NCI-H1930 (cell line): ENCODE measurements at regions not wholly inside any gene's neighbourhood (a gene's known extent, or its start where the extent isn't known, plus 50 kb on each side); places are given as distances from the start of the nearest gene placed in this dataset.
"Not testable (repeated sequence)": the region's sequence is repeated elsewhere in the genome, so short reads cannot be mapped to it uniquely, and the experiment has no call there.

ENCODE experiments used
- DNase-seq, 2 experiments: peaks; one replicate each; lab custom pipeline; 2025; lab: John Stamatoyannopoulos, UW

DNA sequence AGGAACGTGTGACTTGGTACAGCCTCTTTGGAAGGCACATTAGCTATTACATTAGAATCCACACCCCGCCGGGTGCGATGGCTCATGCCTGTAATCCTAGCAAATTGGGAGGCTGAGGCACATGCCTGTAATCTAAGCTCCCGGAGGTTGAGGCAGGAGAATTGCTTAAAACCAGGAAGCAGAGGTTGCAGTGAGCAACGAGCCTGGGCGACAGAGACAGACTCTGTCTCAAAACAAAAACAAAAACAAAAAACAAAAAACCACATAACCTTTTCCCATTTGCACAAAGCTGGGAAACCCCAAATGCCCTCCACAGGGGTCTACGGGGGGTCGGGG, 82.7 kb upstream of the METTL9 start:
- DNase-seq = not testable (repeated sequence)

DNA sequence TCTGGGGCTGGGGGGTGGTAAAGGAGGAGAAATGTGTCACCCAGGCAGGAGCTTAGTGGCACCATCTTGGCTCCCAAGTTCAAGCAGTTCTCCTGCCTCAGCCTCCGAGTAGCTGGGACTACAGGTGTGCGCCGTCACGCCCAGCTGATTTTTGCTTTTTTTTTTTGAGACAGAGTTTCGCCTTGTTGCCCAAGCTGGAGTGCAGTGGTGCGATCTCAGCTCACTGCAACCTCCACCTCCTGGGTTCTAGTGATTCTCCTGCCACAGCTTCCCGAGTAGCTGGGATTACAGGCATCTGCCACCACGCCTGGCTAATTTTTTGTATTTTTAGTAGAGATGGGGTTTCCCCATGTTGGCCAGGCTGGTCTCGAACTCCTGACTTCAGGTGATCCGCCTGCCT, 82.1 kb upstream of the METTL9 start:
- not testable (repeated sequence) for DNase-seq

DNA sequence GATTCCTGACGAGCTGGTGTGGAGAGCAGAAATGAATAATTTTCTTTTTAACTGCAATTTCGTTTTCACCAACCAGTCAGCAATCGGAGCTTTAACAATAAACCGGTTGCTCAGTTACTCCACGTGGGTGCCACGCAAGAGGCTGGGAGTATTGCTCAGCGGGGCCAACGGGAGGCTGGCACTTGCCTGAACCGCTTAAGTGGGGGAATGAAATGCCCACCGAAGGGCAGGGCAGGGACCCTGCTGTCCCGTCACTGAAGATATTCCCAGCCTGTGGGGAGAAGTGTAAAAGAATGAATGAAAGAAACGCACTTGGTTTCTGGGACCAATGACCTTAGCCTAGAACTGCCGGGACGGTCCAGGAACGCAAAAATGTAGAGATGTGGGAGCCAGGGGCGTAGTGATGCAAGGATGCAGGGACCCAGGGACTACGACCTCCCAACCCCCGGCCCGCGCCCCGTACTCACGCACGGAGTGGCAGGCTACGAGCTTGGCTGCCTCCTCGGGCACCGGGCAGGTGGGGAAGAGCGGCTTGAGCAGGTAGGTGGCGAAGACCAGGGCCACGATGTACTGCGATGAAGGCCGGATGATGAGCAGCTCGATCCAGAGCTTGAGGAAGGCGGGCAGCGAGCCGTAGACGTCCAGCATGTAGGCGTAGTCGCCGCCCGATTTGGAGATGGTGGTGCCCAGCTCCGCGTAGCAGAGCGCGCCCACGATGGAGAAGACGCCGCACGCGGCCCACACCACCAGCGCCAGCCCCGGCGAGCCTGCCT, 79.8 kb upstream of the METTL9 start:
- not testable (repeated sequence) for DNase-seq

DNA sequence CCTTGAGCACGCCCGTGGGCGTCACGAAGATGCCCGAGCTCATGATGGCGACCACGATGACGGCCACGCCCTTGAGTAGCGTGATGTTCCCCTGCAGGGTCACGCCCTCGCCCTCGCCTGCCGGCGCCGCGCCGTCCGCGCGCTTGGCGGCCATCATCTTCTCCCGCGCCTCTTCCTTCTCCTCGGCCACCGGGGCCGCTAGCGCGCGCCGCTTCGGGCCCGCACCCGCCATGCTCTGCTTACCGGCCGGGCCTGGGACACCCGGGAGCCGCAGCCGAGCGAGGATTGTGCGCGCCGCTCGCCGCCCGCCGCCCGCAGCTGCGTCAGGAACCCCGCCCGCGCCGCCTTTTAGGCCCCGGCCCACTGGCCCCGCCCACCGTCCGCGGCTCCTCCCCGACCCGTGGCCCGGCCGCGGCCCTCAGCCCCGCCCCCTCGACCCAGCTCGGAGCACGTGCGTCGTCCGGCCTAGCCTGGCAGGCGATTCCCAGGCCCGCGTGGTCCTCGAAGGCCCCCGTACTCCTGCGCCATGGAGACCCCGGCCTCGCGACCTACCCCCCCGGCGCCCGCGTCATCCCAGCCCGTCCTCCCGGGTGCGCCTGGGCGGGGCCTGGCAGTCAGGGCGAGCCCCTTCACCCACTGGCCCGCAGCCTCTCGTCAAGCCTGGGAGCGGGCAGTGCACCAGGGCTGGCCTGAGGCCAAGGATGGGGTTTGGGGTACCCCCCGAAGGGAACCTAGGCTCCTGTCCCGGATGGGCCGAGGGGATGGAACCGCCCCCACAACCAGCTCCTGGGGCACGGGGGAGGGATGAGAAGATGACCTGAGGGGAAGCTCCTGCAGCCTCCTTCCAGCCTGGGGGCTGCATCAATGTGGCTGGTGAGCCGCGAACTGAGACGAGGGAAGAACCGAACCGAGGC, 79.0 kb upstream of the METTL9 start:
- DNase-seq = peak; percentile 99

DNA sequence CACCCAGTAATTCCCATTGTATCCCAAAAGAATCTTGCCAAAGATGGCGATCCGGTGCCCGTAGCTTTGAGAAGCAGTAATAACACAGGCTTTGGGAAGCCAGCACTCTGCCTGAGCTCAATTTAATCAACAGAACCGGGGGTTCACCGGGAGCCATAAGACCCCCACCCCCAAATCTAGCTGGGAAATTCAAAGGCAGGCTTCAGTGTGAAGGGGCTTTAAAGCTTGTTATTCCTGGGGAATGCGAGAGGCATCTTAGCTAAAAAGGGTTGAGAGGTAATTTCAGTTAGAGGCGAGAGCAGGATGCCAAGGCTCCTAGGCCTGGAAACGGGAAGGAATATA, 78.4 kb upstream of the METTL9 start:
- DNase-seq = not testable (repeated sequence)

DNA sequence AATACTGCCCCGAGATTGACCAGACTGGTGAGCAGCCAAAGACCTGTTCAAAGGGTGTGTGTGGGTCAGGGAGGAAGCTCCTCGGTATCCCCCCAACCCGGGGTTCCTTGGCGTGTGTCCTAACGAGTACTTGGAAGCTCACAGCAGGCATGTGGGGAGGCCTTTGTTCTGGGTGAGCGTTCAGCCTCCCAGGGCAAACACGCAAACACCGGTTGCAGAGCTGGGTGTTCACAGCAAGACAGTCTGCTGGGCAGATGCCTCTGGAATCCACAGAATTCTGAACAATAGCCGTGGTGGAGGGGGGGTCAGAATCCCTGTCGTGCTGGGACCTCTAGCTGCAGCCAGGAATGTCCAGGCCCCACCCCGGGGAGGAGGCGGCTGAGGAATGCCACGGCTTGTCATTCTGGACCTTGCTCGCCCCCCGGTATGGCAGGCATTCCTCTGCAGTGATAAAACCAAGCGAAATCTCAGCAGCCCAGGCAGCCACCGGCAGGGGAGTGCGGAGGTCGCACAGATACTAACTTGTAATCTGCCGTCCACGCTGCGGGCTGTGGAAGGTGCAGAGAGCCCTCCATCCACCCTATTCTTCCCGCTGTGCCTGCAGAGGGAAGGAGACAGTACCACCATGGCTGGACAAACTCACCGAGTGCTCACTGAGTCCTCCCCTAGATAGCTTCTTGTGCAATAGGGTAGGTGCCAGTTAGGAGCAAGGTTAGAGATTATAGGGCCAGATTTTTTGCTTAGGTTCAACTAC, 77.8 kb upstream of the METTL9 start:
- not testable (repeated sequence) for DNase-seq

DNA sequence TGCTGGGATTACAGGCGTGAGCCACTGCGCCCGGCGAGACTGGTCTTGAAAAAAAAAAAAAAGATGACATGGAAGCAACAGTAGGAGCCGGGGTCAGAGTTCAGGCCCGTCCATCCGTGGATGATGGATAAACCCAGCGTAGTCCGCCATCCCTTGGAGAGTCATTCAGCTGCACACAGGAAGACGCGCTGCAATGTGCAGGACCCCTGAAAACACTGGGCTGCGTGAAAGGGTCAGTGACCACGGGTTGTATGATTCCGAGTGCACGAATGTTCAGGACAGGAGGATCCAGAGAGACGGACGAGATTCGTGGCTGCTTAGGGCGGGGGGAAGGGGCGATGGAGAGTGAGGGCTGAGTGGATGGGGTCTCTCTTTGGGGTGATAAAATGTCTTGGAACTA, 76.5 kb upstream of the METTL9 start:
- DNase-seq = not testable (repeated sequence)

DNA sequence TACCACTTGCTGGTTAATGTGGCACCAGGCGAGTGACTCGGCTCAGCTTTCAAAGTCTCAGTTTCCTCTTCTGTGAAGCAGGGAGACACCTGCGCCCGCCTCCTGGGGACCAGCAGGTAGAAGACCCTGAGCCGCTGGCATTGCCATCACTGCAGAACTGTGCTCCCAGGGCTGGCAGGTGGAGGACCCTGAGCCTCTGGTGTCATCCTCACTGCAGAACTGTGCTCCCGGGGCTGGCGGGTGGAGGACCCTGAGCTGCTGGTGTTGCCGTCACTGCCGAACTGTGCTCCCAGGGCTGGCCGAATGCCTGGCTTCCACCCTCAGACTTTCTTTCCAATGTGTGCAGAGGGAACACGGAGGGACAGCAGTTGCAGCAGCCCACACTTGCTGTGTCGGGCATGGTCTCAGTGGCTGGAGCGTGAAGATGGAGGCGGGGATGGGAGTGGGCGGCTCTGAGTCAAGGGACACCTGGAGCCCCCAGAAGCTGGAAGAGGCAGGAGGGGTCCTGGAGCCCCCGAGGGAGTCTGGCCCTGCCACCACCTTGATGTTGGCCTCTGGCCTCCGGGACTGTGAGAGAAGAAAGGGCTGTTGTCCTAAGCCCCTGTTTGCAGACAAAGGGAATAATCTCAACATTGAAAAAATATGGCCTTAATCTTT, 75.8 kb upstream of the METTL9 start:
- no peak for DNase-seq

DNA sequence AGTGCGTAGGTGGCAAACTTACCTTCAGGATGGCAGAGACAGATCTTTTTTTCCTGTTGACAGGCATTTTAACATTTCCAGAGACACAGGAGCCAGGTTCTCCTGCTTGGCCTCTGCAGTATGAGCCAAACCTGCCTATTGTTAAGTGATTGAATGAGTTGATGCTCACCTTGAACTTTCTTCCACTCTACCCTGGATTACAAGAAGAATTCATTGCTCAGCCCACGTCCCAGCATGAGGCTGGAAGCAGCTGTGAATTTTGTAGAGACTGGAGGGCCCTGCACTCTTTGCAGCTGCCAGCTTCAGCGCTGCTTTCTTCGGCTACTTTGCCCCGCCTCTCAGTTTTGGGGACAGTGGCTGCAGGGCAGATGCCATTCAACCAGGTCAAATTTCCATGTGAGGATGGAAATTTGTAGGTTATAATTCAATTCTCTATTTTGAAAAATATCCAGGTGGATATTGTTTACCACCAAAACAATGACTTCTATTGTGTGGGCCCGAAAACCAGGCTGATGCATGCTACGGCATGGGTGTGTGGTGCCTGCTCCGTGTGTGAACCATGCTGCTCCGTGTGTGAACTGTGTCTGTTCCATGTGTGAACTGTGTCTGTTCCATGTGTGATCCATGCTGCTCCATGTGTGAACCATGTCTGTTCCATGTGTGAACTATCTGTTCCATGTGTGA, 75.2 kb upstream of the METTL9 start:
- no peak for DNase-seq

DNA sequence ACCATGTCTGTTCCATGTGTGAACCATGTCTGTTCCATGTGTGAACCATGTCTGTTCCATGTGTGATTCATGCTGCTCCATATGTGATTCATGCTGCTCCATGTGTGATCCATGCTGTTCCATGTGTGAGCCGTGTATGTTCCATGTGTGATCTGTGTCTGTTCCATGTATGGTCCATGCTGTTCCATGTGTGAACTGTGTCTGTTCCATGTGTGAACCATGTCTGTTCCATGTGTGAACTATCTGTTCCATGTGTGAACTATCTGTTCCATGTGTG, 74.7 kb upstream of the METTL9 start:
- not testable (repeated sequence) for DNase-seq

DNA sequence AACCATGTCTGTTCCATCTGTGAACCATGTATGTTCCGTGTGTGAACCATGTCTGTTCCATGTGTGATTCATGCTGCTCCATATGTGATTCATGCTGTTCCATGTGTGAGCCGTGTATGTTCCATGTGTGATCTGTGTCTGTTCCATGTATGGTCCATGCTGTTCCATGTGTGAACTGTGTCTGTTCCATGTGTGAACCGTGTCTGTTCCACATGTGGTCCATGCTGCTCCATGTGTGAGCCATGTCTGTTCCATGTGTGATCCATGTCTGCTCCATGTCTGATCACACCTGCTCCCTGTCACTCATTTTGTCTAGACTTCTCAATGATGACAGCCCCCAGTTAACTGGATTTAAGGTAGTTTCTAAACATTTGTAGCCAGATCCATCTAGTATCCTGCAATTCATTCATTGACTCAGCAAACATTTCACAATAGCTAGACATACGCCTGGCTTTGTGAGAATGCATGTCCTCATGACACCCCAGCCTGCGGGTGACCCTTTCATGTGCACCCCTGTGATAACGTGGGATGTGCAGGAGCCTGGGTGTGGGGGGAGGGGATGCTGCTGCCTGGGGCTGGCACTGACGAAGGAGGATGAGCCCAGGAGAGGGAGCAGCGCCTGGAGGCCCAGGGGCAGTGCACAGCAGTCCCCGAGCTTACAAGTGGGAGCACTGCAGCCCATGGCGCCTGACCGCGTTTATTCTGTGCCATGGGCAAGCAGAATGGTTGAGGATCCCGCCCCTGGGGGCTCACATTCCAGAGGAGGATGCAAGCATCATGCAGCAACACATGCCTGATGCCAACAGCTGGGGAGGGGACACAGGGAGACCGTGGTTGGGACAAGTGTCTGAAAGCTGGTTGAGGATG, 74.1 kb upstream of the METTL9 start:
- not testable (repeated sequence) for DNase-seq

DNA sequence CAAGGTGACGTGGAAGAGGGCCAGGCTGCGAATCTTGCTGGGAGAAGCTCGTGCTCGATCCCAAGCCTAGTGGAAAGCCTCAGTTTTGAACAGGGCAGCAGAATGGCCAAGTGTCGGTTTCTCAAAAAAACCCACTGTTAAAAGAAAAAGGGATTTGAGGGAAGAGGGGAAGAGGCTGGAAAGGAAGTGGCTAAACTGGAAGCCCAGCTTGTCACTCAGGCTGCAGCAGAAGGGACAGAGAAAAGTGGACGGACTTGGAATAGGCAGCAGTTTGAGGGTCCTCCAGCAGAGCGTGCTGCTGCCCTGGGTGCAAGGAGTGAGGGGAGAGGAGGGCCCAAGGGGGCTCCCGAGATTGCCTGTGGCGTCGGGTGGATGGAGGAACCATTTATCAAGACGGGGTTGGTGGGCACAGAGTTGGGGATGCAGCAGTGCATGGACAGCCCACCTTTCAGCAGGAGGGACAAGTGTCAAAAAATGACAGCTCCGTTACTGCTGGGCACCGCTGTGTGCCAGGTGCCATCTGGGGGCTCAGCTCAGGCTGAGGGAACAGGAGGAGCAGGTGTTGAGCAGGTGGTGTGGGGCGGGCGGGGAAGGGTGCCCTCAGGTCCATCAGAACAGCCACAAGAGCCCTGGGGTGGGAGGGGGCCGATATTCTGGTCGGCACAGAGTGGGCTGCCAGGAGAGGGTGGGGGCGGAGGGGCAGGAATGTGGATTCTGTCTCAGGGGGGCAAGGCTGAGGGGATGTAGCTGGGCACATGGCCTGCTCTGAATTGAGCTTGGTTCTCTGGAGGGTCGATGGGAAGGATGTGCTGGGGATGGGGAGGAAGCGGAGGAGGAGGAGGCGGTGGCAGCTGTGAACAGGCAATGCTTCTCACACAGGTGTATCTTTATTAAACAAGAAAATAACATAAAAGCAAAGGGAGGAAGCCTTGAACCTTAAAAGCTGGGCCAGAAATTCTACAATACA, 73.1 kb upstream of the METTL9 start:
- not testable (repeated sequence) for DNase-seq

DNA sequence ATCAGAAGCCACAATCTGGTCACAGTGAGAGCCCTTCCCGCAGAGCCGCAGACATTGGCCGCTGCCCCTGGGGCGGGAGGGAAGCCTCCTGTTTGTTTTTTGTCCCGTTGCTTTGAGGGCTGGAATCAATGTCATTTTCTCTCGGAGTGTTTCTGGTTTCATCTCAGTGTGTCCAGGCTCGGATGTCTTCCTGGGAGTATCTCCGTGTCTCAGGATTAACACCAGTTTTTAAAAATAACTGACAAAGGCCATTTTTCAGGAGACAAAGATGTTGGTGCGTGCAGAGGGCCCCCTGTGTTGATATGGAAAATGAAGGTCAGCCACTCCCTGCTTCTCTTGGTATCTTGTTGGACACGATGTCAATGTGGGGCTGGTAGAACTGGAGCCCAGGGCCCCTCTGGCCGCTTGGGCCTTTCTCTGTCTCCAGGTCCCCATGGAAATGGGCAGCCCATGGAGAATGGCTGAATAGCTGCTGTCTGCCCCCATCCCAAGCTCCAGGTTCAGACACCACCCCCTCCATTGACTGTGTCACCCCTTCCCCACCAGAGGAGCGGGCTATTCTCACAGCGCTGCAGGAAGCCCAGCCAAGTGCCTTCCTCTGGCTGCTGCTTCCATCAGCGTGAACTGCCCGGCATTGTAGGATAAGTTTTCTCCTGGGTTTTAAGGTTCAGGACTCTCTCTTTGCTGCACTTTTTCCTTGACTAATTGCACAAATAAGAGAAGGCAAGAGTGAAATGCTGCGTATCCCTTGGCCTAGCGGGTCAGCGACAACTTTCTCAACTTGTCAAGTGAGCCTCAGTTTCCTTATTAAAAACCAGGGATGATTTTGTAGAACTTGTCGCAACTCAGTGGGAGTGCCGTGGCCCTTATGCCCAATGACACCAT, 72.2 kb upstream of the METTL9 start:
- DNase-seq = no peak

DNA sequence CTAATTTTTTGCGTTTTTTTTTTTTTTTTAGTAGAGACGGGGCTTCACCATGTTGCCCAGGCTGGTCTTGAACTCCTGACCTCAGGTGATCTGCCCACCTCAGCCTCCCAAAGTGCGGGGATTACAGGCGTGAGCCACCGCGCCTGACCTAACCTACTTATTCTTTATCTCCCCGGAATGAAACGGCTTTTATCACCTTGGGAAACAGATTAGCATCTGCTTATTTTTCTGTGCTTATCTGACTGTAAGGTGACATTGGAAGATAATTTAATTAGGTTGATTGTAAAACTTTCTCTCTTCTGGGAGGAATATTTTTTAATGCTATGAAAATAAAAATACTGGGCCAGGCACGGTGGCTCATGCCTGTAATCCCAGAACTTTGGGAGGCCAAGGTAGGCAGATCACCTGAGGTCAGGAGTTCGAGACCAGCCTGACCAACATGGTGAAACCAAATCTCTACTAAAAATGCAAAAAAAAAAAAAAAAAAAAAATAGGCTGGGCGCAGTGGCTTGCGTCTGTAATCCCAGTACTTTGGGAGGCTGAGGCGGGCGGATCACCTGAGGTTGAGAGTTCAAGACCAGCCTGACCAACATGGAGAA, 70.2 kb upstream of the METTL9 start:
- not testable (repeated sequence) for DNase-seq

DNA sequence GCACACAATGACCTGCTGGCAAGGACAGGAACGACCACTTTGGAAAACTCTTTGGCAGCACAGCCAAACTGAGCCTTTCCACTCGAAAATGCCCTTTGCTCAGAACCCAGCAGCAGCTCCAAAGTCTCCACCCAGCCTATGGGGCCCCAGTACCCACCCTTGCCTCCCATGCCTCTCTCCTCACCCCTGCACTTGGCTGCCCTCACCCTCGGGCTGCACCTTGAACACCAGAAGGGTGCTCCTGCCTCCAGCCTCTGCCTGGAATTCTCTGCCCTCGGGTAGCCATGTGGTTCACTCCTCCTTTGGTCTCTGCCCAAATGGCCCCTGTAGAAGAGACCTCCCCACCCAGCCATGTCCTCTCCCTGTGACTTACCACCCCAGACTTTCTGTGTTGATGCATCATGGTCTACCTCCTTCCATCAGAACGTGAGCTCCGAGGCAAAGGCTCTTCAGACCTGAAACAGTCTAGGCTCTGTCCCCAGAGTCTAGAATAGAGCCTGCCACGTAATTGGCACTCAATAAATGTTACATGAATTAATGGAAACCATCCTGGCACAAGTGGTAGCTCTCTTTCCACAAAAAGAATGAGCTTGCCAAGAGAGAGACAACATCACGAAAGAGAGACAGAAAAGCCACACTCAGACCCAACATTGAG, 68.5 kb upstream of the METTL9 start:
- DNase-seq = not testable (repeated sequence)

DNA sequence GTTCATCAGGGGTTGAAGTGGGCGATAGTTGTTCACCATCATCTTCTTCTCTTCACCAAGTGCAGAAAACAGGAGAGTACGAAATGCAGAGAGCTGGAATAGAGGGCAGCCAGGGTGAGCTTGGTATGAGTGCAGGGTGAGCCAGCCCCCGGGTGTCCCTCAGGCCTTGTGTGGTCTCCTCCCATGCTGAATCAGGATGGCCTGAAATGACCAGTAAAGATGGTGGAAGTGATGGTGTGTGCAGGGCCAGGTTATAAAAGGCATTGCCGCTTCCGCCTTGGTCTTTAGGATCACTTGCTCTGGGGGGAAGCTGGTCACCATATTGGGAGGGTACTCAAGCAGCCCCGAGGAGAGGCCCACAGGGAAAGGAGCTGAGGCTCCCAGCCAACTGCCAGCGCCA, 66.4 kb upstream of the METTL9 start:
- not testable (repeated sequence) for DNase-seq

DNA sequence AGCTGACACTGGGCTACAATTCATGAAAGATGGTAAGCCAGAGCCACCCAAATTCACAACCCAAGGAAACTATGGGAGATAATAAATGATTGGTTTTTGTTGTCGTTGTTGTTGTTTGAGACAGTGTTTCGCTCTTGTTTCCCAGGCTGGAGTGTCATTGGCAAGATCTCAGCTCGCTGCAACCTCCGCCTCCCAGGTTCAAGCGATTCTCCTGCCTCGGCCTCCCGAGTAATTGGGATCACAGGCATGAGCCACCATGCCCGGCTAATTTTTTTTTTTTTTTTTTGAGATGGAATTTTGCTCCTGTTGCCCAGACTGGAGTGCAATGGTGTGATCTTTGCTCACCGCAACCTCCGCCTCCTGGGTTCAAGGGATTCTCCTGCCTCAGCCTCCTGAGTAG, 65.9 kb upstream of the METTL9 start:
- DNase-seq = not testable (repeated sequence)
